ENCODE measurements at regions not wholly inside any gene's neighbourhood (a gene's known extent, or its start where the extent isn't known, plus 50 kb on each side); places are given as distances from the start of the nearest gene placed in this dataset.
"Not testable (repeated sequence)": the region's sequence is repeated elsewhere in the genome, so short reads cannot be mapped to it uniquely, and the experiment has no call there.

DNA sequence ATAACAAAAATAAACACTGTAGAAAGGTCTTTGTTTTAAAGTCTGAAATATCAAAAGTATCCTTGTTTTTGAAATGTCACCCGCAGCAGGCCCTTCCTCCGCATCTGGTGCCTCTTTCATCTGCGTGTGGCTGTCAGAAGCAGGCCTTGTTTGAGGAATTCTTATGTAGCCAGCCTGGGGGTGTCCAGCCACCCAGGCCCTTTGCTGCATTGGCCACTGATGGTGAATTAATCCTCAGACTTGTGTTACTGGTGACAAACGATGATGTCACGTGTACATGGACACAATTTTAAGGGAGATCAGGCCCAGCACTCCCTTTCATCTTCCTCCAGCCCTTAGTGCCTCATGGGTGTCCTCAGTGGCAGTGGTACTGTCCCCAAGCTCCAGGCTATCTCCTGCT lies 208.0 kb upstream of the GALNT2 start:
- DNase-seq (ENCODE audit: low spot score), result no peak

DNA sequence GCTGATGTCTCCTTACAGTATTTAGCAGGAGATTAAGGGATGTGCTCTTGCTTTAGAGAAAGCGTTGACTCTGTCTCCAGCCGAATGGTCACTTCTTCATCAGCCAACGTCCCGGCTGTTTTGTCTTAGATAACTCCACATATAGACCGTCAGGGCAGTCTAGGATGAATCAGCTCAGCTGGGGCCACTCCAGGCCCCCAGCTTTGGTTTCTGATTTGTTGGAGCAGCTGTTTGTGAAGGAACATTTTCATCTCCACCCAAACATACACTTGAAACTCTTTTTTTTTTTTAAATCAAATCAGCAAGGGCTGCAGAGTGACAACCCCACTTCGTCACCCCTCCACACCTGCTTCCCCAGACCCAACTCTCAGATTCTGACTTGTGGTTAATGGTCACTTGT lies 206.1 kb upstream of the GALNT2 start:
- DNase-seq (ENCODE audit: low spot score), result no peak

DNA sequence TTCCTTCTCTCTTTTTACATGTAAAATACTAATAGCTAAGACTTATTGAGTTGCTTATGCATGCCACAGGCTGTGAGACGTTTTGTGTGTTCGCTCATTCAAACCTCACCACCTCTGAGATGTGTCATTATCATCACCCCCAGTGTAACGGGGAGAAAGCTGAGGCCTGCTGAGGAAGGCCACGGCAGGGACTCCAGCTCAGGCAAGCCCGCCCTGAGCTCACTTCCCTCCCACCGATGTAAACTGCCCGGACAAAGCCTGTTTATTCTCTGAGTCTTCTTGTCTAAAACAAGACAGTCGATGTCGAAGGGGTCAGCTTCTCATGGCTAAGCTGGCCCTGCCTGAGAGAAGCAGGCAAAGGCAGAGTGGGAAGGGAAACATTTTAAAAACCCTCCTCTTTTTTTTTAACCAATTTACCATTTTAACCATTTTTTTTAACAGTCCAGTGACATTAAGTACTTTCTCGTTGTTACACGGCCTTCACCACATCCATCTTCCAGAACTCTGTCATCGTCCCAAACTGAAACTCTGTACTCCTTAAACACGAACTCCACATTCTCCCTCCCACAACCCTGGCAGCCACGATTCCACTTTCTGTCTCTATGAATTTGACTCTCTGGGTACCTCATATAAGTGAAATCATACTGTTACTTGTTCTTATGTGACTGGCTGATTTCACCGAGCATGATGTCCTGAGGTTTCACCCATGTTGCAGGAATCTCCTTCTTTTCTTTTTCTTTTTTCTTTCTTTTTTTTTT lies 204.8 kb upstream of the GALNT2 start:
- no peak for DNase-seq (ENCODE audit: low spot score)

DNA sequence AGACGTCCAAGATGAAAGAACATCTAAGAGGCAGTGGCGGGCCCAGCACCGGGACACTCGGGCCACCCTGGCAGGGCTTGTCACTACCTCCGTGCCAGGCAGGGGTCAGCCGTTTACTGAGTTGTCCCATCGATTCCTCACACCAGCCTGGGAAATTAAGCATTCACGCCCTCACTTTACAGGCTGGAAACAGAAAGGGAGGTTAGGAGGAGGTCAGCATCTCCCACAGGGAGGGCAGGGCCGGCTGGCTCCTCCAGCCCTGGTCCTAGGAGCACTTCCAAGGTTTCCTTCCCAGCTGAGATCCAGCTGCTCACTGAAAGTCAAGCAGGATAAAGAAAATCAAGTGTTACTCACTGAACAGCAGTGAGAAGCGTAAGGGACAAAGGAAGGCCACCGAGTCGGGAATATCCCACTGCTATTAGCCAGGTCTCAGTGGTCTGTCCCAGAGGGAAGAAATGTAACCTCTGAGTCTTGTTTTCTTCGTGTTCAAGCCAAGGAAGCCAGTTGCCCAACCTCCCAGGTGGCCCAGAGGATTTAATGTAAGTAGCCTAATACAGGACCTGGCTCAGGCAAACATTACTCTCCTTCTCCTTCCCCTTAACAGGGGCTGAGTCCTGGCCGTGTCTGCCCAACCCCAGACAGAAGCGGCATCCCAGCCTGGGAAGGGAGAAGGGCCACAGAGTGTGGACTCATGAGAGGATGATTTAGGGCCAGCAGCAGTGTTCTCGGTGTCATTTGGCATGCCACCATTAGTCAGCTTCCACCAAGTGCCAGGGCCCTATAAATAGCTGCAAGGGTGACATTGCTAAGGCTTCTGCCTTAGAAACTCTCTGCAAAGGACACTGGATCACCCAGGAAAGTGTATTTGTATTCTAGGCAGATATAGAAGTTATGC lies 203.1 kb upstream of the GALNT2 start:
- DNase-seq (ENCODE audit: low spot score), result no peak

DNA sequence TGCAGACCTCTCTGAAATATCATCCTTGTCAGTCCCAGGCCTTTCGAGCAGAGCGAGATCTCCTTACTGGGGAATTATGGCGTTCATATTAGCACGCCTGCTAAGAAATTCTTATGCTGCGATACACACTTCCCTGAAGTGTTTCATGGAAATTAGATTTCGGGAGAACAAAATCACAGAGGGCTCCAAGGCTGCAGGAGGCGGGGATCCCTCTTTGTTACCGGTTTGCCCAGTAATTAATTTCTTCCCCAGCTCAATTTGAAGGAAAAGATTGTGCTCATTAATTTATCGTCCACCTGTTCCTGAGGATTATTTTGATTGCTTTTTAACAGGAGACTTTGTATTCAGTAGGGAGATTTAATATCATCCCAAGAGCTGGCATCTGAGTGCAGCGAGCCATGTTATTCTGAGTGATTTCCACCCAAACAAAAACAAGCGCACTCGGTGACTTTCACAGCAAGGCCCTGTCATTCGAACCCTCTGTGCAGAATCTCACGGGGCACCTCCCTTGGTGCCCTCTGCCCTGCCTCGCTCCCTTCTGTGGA lies 202.3 kb upstream of the GALNT2 start:
- no peak for DNase-seq (ENCODE audit: low spot score)

DNA sequence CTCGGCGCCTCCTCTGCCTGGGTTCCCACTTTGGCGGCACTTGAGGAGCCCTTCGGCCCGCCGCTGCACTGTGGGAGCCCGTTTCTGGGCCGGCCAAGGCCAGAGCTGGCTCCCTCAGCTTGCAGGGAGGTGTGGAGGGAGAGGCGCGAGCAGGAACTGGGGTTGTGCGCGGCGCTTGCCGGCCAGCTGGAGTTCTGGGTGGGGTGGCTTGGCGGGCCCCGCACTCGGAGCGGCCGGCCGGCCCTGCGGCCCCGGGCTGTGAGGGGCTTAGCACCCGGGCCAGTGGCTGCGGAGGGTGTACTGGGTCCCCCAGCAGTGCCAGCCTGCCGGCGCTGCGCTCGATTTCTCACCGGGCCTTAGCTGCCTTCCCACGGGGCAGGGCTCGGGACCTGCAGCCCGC lies 201.7 kb upstream of the GALNT2 start:
- DNase-seq (ENCODE audit: low spot score), result not testable (repeated sequence)

DNA sequence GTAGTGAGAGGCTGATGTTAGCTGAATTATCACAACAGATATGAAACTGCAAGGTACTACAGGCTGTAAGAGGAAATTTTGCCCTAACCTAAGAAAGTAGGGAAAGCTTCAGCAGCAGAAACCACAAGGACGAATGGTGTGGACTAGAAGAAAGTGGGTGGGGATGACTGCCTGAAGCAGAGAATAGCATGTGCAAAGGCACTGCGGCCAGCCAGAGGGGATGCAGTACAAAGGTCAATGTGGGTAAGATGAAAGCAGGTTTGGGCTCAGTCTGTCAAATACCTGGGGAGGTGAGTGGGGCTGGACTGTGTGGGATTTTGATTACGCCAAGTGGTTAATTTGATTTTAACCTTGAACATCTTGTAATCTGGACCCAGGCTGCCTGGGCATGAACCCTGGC lies 199.3 kb upstream of the GALNT2 start:
- no peak for DNase-seq (ENCODE audit: low spot score)

DNA sequence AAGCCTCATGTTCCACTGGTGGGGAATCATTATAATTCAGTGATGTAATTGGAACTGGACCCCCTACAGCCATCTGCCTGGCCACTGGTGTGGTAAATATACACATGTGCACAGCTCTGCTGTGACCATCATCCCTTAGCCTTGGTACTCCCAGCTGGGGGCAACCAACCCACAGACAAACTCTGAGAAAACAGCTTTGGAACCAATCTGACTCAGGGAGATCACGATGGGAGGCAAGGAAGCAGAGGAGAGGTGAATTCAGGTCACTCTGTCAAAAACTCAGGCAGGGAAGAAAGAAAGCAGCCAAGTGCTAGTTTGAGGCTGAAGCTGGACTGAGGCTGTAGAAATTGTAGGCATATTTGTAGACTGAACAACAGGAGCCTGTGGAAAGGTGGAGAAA lies 197.8 kb upstream of the GALNT2 start:
- no peak for DNase-seq (ENCODE audit: low spot score)

DNA sequence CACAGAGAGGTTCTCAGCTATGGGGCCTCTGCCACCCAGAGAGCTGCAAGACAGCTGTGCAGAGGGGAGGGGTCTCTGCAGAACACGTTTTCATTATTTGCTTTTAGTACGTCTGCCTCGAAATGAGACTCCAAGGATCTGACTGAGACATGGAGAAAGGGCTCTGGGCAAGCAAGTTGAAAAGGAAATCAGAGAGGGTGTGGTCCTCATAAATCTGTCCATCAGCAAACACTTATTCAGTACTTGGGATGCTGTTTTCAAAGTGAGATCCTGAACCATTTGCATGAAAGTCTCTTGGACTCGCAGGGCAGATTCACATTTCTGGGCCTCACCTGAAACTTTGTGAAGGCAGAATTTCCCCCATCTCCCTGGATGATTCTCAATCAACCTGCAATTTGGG lies 197.4 kb upstream of the GALNT2 start:
- DNase-seq (ENCODE audit: low spot score), result no peak

DNA sequence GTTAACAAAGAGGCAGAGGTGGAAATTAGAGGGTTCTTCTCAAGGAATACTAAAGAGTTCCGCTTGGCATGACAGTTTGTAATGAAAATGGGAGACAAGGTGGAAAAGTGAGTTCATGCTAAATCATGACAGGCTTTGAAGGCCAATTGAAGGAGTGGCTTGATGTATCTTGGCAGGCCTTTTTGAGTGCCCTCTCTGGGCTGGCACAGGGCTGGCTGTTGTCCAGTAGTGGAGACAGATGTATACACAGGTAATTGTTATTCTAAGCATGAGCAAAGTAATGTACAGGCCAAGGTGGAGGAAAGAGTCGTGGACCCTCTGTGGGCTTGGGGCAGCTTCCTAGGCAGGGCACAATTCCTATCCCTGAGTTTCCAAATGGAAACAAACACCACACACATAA lies 196.7 kb upstream of the GALNT2 start:
- no peak for DNase-seq (ENCODE audit: low spot score)

DNA sequence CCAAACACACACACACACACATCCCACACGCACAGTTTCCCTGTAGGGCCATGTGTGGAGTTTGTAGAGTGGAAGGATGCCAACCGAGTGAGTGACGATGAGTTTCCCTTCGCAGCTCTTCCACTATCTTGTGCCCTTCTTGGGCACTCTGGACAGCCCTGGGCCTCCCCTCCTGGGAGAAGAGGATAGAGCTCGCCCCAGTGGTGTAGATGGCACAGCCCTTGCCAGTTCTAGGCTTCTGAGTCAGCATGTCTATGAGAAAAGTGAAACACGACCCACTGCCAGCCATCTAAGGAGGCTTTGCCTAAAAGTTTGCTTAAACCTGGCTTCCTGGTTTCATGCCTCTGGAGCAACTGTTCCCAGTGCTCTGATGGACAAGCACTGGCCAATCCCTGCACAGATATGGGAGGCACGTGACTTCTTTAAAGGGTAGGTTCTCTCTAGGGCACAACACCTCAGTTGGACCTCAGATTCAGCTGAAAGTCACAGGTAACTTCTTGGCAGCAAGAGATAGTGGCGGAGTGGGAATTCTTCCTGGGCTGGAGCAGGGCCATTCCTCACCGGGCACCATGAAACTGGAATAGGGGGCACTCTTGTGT lies 195.9 kb upstream of the GALNT2 start:
- DNase-seq (ENCODE audit: low spot score), result no peak

DNA sequence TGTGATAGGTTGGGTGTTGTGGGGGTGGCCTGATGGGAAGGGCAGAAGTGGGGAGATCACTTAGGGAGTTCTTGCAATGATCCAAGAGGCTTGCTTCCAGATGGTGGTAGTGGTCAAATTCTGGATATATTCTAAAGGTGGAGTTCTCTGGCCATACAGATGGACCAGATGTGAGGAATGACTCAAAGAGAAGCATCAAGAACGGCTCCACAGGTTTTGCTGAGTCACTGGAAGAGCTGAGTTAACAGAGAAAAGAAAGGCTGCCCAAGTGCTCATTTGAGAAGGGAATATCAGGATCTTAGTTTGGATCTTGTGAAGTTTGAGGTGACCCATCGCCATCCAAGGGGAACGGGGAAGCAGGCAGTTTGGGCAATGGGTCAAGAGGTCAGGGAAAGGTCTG lies 192.9 kb upstream of the GALNT2 start:
- DNase-seq (ENCODE audit: low spot score), result no peak

DNA sequence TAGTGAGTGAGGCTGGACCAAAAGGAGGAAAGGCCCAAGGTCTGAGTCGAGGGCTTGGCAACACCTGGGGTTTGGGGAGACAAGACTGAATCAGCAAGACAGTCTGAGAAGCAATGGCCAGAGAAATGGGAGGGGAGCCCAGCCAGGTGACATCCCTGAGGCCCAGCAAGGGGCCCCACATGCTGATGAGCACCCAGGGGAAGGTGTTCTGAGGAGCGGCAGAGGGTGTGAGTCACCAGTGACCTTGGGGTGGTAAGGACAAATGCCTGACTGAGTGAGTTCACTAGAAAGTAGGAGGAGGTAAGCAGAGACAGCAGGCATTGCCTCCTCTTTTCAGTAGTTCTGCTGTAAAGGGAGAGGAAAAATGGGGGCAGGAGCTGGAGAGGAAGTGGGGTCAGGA lies 192.4 kb upstream of the GALNT2 start:
- no peak for DNase-seq (ENCODE audit: low spot score)

DNA sequence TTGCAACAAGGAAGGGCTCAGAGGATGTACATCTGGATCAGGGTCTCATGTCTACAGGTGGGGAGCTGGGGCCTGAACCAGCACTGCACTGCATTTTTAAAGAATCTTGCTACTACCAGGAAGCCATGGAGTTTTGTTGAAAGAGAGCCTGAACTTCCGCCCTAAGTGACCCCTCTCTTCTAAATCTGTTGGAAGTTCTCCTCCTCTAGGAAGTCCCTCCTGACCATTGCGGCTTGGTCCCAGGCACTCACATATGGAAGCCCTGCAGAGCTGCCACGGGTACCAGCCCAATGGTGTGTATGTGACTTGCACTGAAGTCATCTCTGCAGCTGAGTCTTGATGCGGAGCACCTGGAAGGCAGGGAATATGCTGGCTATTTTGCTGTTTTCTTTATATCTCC lies 192.0 kb upstream of the GALNT2 start:
- no peak for DNase-seq (ENCODE audit: low spot score)

DNA sequence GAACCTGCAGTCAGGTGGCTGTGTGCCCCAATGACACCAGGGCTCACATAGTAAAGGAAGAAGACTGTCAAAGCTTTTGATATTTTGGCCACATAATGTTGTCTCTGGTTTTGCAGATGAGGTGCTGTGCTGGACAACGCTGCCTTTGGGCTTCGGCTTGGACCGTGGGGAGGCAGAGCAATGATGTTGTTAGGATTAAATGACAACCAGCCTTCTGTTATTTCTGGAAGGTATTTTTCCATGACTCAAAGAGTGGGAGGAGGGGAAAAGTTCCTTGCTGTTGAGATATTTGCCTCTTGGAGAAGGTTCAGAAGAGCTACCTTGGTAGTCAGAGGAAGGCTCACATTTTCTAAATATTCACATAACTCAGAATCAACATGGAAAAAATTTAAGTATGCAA lies 187.3 kb upstream of the GALNT2 start:
- no peak for DNase-seq (ENCODE audit: low spot score)

DNA sequence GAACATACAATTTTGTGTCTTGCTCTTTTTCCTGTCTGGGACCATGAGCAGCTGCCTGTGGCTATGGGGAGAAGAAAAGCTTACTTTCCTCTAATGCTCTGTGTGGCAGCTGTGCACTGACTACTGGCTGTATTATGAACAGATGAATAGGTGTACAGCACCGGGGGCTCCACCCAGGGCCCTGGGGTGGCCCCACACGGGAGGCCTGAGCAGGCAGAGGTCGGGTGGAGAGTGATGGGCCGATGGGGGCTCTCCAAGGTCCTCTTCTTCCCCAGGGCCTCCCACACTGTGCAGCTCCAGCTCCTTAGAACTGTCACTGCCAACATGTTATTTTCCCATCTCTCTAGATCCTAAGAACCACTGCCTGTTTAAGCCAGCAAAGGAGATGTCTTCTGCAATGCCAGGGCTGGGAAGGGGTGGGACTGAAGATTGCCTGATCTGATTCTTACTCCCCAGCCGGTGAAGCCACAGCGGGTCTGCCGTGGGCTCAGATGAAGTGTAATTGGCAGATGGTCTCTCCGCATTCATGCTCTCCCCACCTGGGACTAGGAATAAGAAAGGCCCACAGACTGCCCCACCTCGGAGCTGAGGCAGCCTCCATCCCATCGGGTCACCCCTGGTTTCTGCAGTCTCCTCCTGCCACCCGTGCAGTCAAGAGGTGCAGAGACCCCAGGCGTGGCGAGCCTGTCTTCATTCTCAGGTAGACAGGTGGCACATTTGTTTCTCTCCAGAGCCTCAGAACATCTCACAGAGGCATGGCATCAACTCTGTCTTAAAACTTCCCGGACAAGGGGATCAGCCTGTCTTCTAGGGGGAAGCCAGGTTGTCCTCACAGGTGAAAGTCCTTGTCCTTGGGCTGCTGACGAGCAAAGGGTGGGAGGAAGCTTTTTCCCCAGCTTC lies 186.5 kb upstream of the GALNT2 start:
- no peak for DNase-seq (ENCODE audit: low spot score)

DNA sequence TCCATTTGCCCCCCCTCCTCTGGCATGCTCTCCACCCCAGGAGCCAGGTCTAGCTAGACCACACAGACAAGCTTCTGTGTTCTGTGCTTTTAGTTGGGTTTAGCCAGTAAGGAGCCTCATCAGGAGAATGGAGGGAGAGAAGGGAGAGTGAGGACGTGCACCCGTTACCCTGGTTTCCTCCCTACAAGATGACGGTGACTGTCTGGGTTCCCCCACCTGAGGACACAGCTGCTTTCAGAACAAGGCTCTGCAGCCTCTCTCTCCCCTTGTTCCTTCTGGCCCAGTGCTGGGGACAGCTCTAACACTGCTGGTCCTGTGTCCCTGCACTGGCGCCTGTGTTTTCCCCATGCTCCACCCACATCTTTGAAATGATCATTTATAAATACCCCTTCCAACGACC lies 184.4 kb upstream of the GALNT2 start:
- DNase-seq (ENCODE audit: low spot score), result no peak

DNA sequence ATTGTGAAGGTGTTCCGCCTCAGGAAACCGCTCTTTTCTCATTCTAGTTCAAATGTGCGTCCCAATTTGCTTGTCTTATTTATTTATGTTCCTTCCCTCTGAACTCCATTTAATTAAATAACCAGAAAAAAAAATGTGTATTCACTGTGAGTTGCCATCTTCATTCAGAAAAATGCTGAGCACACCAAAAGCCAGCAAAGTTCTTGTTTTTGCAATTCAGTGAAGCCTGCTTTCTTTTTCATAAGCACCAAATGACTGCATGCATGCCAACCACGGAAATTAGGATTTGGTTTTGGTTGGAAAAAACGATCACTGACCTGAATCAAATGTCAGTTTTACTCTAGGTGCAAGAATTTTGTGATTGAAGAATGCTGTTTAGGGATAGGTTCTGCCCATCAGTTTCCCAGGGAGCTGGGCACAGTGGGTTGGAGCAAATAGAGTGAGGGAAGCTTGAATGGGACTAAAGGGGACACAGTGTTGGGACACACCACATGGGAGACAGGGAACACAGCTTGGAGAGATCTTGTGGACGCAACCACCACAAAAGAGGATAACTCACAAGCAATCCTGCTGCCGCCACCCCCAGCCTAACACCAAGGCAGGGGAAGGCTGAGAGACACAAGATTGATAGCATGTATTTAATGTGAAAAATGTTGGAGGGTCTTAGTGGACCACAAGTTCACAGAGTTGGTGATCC lies 183.4 kb upstream of the GALNT2 start:
- no peak for DNase-seq (ENCODE audit: low spot score)

DNA sequence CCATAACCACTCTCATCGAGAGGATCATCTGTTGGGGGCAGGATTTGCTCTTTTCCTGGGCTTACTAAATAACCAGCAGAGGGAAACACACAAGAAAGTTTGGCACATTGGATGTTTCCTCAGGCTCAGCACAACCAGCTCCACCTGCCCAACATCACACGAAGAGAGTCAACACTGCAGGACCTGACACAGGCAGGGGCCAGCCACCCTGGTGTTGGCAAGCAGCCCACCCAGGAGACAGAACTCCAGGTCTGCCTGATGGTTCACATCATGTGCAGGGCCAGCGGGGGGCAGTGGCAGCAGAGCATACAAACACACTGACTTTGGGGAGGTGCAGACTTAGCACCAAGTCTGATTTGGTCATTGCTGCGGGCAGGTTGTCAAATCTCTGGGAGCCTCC lies 182.3 kb upstream of the GALNT2 start:
- DNase-seq (ENCODE audit: low spot score), result no peak

DNA sequence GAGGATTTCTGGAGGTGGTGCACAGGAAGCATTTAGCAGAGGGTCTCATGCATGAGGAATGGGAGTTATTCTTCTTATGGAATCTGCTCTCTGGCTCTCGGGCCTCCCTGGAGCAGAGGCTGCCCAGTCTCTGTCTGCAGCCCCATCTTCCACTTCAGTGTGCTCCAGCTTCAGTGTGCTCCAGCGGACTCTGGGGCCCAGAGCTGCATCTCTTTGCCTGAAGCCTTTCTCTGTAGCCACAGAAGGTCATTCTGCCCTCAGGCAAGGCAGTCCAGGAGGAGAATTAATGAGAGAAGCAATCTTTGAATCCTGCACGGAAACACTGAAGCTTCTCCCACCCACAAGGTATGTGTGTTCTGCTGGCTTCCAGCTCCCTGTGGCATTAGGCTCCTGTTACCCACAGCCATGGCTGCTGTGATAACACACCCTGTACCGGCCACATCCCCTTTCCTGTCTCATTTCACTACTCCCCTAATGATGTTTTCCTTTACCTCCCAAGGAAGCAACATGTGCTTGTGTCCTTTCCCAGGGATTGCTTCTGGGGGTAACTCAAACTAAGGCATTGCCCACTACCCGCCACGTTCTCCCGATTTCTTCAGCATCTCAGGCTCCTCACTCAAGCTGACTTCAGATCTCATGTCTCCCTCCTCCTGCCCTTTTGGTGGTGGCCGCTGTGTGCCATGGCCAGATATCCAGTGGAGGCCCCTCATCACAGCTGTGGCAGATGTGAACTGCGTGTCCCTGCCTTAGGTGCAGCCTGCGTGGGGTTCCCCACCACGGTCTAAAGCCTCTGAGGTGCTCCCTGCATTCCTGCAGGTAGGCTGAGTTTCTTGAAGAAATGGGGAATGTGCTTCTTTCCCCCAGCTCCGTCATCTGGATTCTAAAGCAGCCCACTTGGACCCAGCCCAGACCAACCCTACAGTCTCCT lies 181.2 kb upstream of the GALNT2 start:
- no peak for DNase-seq (ENCODE audit: low spot score)
